CD4-positive, alpha-beta T cell (primary cell): ENCODE measurements at regions not wholly inside any gene's neighbourhood (a gene's known extent, or its start where the extent isn't known, plus 50 kb on each side); places are given as distances from the start of the nearest gene placed in this dataset.

Source experiments
- ATAC-seq: fragments of 200-7000 bp; cut with Tn5 transposase; one replicate; pipeline ENCODE4 v1.10.0; 2022; ENCODE audit warnings: mild to moderate bottlenecking; ENCODE audit not compliant: poor library complexity
- CTCF ChIA-PET: fragments of 350-600 bp; sonication (Branson Sonifier 250); formaldehyde crosslinking; loops from one replicate; lab custom pipeline; 2021; ENCODE audit warnings: antibody characterized with exemption, inconsistent platforms; lab: Charles Lee
- POLR2A ChIA-PET: fragments of 350-600 bp; sonication (Branson Sonifier 250); formaldehyde crosslinking; loops from one replicate; lab custom pipeline; 2021; ENCODE audit warnings: antibody characterized with exemption, inconsistent platforms; lab: Charles Lee
- DNase-seq, 14 experiments: peaks; one replicate each; pipeline ENCODE4 v3.0.0-alpha.2; 2013 to 2020; ENCODE audit warnings: mixed read lengths in 2 of 14
- H3K27ac ChIP-seq, 2 donors: one replicate each; pipeline versions ENCODE4 v1.5.1 to v1.7.0; 2013; ENCODE audit warnings: low read length in 2 of 2, low read depth in 1 of 2, mild to moderate bottlenecking in 1 of 2
- H3K27me3 ChIP-seq, 2 experiments: 1 replicate in 1 of 2; 2 replicates in 1 of 2; pipeline versions ENCODE4 v1.6.1 to v1.7.0; 2013; ENCODE audit warnings: low read length in 2 of 2, control low read depth in 1 of 2, mild to moderate bottlenecking in 1 of 2, moderate library complexity in 1 of 2; ENCODE audit not compliant: insufficient read depth in 2 of 2, control insufficient read depth in 1 of 2
- H3K36me3 ChIP-seq: one replicate; pipeline ENCODE4 v1.6.1; 2013; ENCODE audit warnings: low read length, control low read depth; ENCODE audit not compliant: insufficient read depth
- H3K4me1 ChIP-seq: one replicate; pipeline ENCODE4 v1.6.1; 2013; ENCODE audit warnings: low read length, control low read depth; ENCODE audit not compliant: insufficient read depth
- H3K4me3 ChIP-seq: one replicate; pipeline ENCODE4 v1.5.1; 2013; ENCODE audit warnings: mild to moderate bottlenecking, low read length, moderate library complexity
- H3K9me3 ChIP-seq, 2 experiments: 1 replicate in 1 of 2; 2 replicates in 1 of 2; pipeline versions ENCODE4 v1.6.1 to v1.7.0; 2013; ENCODE audit warnings: low read length in 2 of 2, mild to moderate bottlenecking in 2 of 2, control low read depth in 1 of 2, moderate library complexity in 1 of 2; ENCODE audit not compliant: control insufficient read depth in 1 of 2, insufficient read depth in 1 of 2
- H3K27ac Mint-ChIP-seq: one replicate; pipeline ENCODE4 v1.8.0; 2020; ENCODE audit warnings: mixed read lengths
- H3K27me3 Mint-ChIP-seq: one replicate; pipeline ENCODE4 v1.8.0; 2021; ENCODE audit warnings: mixed read lengths
- H3K36me3 Mint-ChIP-seq: one replicate; pipeline ENCODE4 v1.8.0; 2021; ENCODE audit warnings: low read depth, mixed read lengths
- H3K4me1 Mint-ChIP-seq: one replicate; pipeline ENCODE4 v1.8.0; 2021; ENCODE audit warnings: low read depth, mixed read lengths
- H3K4me3 Mint-ChIP-seq: one replicate; pipeline ENCODE4 v1.8.0; 2020; ENCODE audit warnings: mild to moderate bottlenecking, mixed read lengths
- H3K9me3 Mint-ChIP-seq: one replicate; pipeline ENCODE4 v1.8.0; 2020; ENCODE audit warnings: mixed read lengths
- CTCF ChIP-seq: fragments of 200-600 bp; IDR thresholded peaks from one replicate; pipeline ENCODE4 v1.8.0; 2022; ENCODE audit warnings: antibody characterized with exemption, mild to moderate bottlenecking
- intact Hi-C, 2 experiments: fragments of 100-400 bp; cut with DNase I in 1 of 2; cut with micrococcal nuclease in 1 of 2; formaldehyde crosslinking; loops; one replicate each; pipeline versions ENCODE4 v1.15.1 to v1.9.0; 2023 to 2025; cut with DNase I, micrococcal nuclease

- Mint-ChIP-seq H3K36me3 (no peaks in the 10 kb centered on the region), H3K4me1 (no peaks in the 10 kb centered on the region), H3K4me3 (no peak overlapping the region), H3K9me3 (no peaks in the 10 kb centered on the region), H3K27me3 (peaks cover 16% of the 10 kb centered on the region), H3K27ac (no peak overlapping the region)
- ChIA-PET POLR2A (no interaction called here), CTCF (interaction anchor here (0.7 kb wide), 1 partner anchor 246 kb away, joined by 3 read pairs; no protein-coding TSS in a partner anchor)
- no peak for DNase-seq
- no peaks in the 10 kb centered on the region for H3K27me3 ChIP-seq
- H3K9me3 ChIP-seq, result peaks cover 0 to 10% of the 10 kb centered on the region in 2 experiments
- no peak overlapping the region for H3K27ac ChIP-seq
- H3K4me3 ChIP-seq, result no peak overlapping the region
- ATAC-seq, result no peak
- intact Hi-C loops, result no loop called here
- no peaks in the 10 kb centered on the region for H3K4me1 ChIP-seq
- no peaks in the 10 kb centered on the region for H3K36me3 ChIP-seq
- no peak for TF ChIP-seq CTCF
Observed at GRCh38 chr13:23081901-23082300, 98.9 kb upstream of the SGCG start.

- Histone ChIP-seq H3K36me3 (no peaks in the 10 kb centered on the region), H3K4me1 (no peaks in the 10 kb centered on the region), H3K9me3 (peaks cover 0 to 6% of the 10 kb centered on the region in 2 experiments), H3K27ac (no peak overlapping the region), H3K27me3 (no peaks in the 10 kb centered on the region), H3K4me3 (no peak overlapping the region)
- Mint-ChIP-seq H3K27ac (no peak overlapping the region), H3K9me3 (no peaks in the 10 kb centered on the region), H3K27me3 (peaks cover 27% of the 10 kb centered on the region), H3K4me1 (no peaks in the 10 kb centered on the region), H3K4me3 (no peak overlapping the region), H3K36me3 (no peaks in the 10 kb centered on the region)
- no peak for ATAC-seq
- POLR2A ChIA-PET, result no interaction called here
- intact Hi-C loops, result no loop called here
- no peak for DNase-seq
- CTCF ChIA-PET, result no interaction called here
- no peak for TF ChIP-seq CTCF
Observed at GRCh38 chr13:23086968-23087623, 93.7 kb upstream of the SGCG start.

- no peak overlapping the region for H3K27ac ChIP-seq
- H3K9me3 ChIP-seq, result peaks cover 0 to 6% of the 10 kb centered on the region in 2 experiments
- DNase-seq (peak in 2 of 14 experiments; percentile 2 to 9), ATAC-seq (no peak)
- Mint-ChIP-seq H3K27me3 (peaks cover 25% of the 10 kb centered on the region), H3K4me1 (no peaks in the 10 kb centered on the region), H3K36me3 (no peaks in the 10 kb centered on the region), H3K9me3 (no peaks in the 10 kb centered on the region), H3K4me3 (no peak overlapping the region), H3K27ac (no peak overlapping the region)
- intact Hi-C loops, result no loop called here
- no peaks in the 10 kb centered on the region for H3K27me3 ChIP-seq
- H3K4me3 ChIP-seq, result no peak overlapping the region
- peak; percentile 38 for TF ChIP-seq CTCF
- POLR2A ChIA-PET, result no interaction called here
- CTCF ChIA-PET, result no interaction called here
- H3K36me3 ChIP-seq, result no peaks in the 10 kb centered on the region
- H3K4me1 ChIP-seq, result no peaks in the 10 kb centered on the region
Observed at GRCh38 chr13:23087880-23088279, 92.9 kb upstream of the SGCG start.
